ENCODE measurements at regions not wholly inside any gene's neighbourhood (a gene's known extent, or its start where the extent isn't known, plus 50 kb on each side); places are given as distances from the start of the nearest gene placed in this dataset.

DNA sequence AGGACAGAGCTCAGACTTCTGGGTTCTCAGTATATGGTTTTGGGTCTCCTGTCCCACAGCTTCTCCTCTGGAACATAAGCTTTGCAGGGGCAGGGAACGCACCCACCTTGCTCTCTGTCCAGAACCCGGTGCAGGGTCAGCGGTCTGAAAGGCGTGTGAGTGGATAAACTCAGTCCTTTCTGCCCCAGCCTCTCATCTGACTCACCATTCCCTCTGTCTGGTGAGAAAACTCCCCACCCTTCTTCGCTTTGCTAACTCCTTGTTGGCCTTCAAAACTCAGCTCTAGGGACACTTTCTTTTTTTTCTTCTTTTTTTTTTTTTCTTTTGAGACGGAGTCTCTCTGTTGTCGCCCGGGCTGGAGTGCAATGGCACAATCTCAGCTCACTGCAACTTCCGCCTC, 68.9 kb upstream of the NUP50 start:
- DNase-seq (ENCODE audit: low read depth, low spot score) = no peak

GRCh38 chr22:45096256-45096907, 67.3 kb upstream of the NUP50 start:
- no peak for DNase-seq (ENCODE audit: low read depth, low spot score)

GRCh38 chr22:45097061-45097460, 66.7 kb upstream of the NUP50 start:
- DNase-seq (ENCODE audit: low read depth, low spot score) = no peak

GRCh38 chr22:45098056-45098455, 65.7 kb upstream of the NUP50 start:
- DNase-seq (ENCODE audit: low read depth, low spot score) = no peak

DNA sequence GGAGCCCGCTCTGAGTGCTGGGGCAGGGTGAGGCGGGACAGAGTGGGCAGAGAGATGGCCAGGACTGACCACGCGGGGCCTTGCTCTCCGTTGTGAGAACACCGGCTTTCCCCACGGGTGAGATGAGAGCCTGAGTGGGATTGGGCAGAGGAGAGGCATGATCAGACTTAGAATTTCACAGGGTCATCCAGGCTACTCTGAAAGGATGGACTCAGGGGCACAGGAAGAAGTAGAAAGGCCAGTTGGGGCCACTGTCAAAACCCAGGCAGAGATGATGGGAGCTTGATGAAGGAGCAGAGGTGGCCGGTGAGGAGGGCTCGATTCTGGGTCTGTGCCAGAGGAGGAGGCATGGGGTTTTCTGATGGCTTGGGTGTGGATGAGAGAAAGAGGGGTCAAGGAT, 63.8 kb upstream of the NUP50 start:
- no peak for DNase-seq (ENCODE audit: low read depth, low spot score)

- DNase-seq (ENCODE audit: low read depth, low spot score) = no peak
These were observed 62.1 kb upstream of the NUP50 start for GRCh38 chr22:45101515-45102227.

DNA sequence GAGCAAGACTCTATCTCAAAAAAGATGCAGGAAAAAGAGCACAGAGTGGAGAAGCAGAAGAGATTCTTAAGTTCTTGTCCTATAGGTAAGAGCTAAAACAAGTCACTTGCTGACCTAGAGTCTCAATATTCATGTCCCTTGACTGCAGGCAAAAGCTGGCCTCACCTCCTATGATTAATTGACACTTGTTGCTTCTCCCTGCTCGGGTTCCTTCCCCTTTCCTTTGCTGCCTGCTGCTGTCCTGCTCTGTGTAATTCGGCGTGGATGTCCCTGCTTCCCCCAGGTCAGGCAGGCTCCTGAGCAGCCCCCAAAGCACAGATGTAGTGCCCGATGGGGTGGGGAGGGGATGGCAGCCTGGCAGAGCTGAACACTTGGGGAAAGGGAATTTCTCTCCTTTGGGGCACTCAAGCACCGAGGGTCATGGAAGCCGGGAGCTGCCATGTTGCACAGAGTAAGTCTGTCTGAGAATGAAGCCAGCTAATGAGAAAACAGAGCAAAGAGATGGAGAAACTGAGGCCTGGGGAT, 60.8 kb upstream of the NUP50 start:
- no peak for DNase-seq (ENCODE audit: low read depth, low spot score)

- no peak for DNase-seq (ENCODE audit: low read depth, low spot score)
These were observed 60.0 kb upstream of the NUP50 start for GRCh38 chr22:45103756-45104155.

DNA sequence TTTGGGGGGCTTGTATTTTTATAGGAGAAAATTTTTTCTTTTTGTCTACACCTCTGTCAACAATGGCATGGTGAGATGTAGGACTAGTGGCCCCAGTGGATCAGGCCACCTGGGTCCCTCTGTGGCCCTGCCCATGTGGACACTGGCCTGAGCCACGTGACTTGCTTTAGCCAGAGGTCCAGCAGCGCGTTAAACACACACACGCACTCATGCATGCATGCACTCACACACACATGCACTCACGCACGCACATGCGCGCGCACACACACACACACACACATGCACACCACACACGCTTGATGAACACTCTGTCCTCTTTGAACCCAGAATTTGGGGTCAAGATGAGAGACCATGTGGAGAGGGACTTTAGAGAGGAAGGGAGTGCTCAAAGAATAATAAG, 59.4 kb upstream of the NUP50 start:
- DNase-seq (ENCODE audit: low read depth, low spot score) = no peak

GRCh38 chr22:45105281-45105702, 58.4 kb upstream of the NUP50 start:
- no peak for DNase-seq (ENCODE audit: low read depth, low spot score)

DNA sequence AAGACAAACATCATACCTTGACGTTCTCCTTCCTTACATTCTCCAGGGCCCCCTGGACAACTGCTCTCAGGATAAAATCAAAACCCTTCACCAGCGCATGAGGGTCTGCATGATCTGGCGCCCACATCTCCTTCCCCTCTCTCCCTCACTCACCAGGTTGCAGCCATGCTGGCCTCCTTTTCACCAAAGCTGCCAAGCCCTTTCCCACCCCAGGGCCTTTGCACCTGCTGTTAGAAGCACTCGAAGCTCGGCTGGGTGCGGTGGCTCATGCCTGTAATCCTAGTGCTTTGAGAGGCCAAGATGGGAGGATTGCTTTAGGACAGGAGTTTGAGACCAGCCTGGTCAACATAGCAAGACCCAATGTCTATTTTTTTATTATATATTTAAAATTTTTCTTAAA, 56.1 kb upstream of the NUP50 start:
- no peak for DNase-seq (ENCODE audit: low read depth, low spot score)

DNA sequence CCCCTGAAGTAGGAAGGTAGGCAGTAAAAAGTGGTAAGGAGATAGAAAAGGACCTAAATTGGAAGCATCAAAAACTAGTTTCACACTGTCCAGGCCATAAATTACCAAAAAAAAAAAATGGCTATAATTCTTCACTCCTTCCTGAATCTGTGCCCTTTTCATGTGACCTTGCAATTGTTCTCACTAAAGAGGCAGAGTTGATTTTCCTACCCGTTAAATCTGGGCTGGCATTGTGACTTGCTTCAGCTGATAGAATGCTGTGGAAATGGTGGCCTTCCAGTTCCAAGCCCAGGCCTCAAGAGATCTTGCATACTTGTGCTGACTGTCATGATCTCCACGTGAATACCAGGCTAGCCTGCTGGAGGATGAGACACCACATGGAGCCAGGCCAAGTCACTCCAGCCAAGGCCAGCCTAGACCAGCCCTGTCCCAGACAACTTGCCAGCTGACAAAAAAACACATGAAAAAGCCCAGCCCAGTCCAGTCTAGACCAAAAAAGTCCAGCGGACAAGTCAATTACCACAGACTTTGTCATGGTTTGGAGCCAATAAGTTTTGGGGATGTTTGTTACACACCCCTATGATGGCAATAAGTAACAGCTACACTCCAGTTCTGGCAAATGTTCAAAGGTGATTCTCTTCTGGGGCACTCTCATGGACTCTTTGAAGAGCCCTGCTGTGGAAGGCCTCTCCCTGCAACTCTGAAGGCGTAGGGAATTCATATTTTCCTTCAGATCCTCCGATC, 51.4 kb upstream of the NUP50 start:
- no peak for DNase-seq (ENCODE audit: low read depth, low spot score)
